Kidney epithelial cell (primary cell): ENCODE measurements at regions not wholly inside any gene's neighbourhood (a gene's known extent, or its start where the extent isn't known, plus 50 kb on each side); places are given as distances from the start of the nearest gene placed in this dataset.

ENCODE experiments used
- DNase-seq: peaks from one replicate; pipeline ENCODE4 v3.0.0-alpha.2; 2010; ENCODE audit warnings: low read depth
- H3K27me3 ChIP-seq: 2 replicates; pipeline ENCODE4 v1.6.0; 2011; ENCODE audit warnings: low read length; ENCODE audit not compliant: control insufficient read depth, insufficient read depth
- H3K36me3 ChIP-seq: 2 replicates; pipeline ENCODE4 v1.5.1; 2011; ENCODE audit warnings: low read length; ENCODE audit not compliant: control insufficient read depth, insufficient read depth
- H3K4me3 ChIP-seq: 2 replicates; pipeline ENCODE4 v1.5.1; 2011; ENCODE audit warnings: low read depth, mild to moderate bottlenecking, control low read depth, low read length
- CTCF ChIP-seq: IDR thresholded peaks from 2 replicates; pipeline ENCODE4 v1.5.1; 2011; ENCODE audit warnings: mild to moderate bottlenecking, moderate library complexity, low read length, control low read depth, inconsistent platforms; ENCODE audit not compliant: insufficient read depth, poor library complexity, severe bottlenecking

- no peak for TF ChIP-seq CTCF
Measured at GRCh38 chr3:780505-780904, 312.3 kb upstream of the CNTN6 start.

GRCh38 chr3:791442-791841 is 301.4 kb upstream of the CNTN6 start:
- Histone ChIP-seq H3K27me3 (no peaks in the 10 kb centered on the region), H3K4me3 (no peak overlapping the region), H3K36me3 (no peaks in the 10 kb centered on the region)
- DNase-seq = no peak
- no peak for TF ChIP-seq CTCF

More at GRCh38 chr3:780505-780904, 312.3 kb upstream of the CNTN6 start:
- DNase-seq = no peak
- Histone ChIP-seq H3K27me3 (no peaks in the 10 kb centered on the region), H3K36me3 (no peaks in the 10 kb centered on the region), H3K4me3 (no peak overlapping the region)

GRCh38 chr3:792630-793029 is 300.2 kb upstream of the CNTN6 start:
- Histone ChIP-seq H3K4me3 (no peak overlapping the region), H3K36me3 (no peaks in the 10 kb centered on the region), H3K27me3 (no peaks in the 10 kb centered on the region)
- no peak for DNase-seq
- TF ChIP-seq CTCF = no peak

- no peaks in the 10 kb centered on the region for H3K36me3 ChIP-seq
- no peak for DNase-seq
- H3K4me3 ChIP-seq = no peak overlapping the region
- no peak for TF ChIP-seq CTCF
- H3K27me3 ChIP-seq = no peaks in the 10 kb centered on the region
Measured at GRCh38 chr3:804211-804610, 288.6 kb upstream of the CNTN6 start.

- TF ChIP-seq CTCF = no peak
- no peaks in the 10 kb centered on the region for H3K36me3 ChIP-seq
- H3K4me3 ChIP-seq = no peak overlapping the region
Measured at GRCh38 chr3:805326-805725, 287.5 kb upstream of the CNTN6 start.

GRCh38 chr3:806006-806405 is 286.8 kb upstream of the CNTN6 start:
- Histone ChIP-seq H3K4me3 (no peak overlapping the region), H3K27me3 (no peaks in the 10 kb centered on the region), H3K36me3 (no peaks in the 10 kb centered on the region)
- TF ChIP-seq CTCF = no peak
- no peak for DNase-seq

More at GRCh38 chr3:805326-805725, 287.5 kb upstream of the CNTN6 start:
- H3K27me3 ChIP-seq = no peaks in the 10 kb centered on the region
- no peak for DNase-seq
